C4-2B (cell line): ENCODE measurements at regions not wholly inside any gene's neighbourhood (a gene's known extent, or its start where the extent isn't known, plus 50 kb on each side); places are given as distances from the start of the nearest gene placed in this dataset.
A peak's percentile ranks its signal among the peaks of the same experiment; 100 is the strongest.

ENCODE experiments used
- H3K27ac ChIP-seq: fragments of 450-650 bp; 2 replicates; pipeline ENCODE4 v1.5.1; 2017
- ZFX ChIP-seq: fragments of 450-650 bp; IDR thresholded peaks from 2 replicates; pipeline ENCODE4 v1.6.1; 2017
- TF ChIP-seq, protein P1 (sequence below): fragments of 450-650 bp; conservative IDR thresholded peaks from 2 replicates; pipeline ENCODE4 v1.5.1; 2017; ENCODE audit warnings: mild to moderate bottlenecking

DNA sequence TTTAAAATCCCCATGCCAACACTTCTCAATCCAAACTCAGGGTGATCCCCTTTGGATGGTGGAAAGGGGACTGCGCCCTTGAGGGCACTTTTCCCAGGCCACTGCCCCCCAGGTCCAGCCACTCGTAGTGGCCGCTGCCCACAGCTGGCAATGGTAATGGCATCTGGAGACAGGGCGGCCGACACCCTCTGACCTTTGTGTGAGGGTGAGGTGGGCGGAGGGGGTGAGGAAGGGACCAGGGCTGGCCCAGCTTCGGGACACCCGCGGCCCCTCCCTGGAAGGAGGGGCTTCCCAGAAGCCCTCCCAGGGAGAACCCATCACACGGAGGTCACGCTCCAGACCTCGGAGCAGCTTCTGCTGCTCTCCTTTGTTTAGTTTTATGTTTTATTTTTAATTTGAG, 289.7 kb downstream of the FOXL1 start:
- H3K27ac ChIP-seq = no peak overlapping the region
- TF ChIP-seq ZFX = no peak
- TF ChIP-seq, protein P1, sequence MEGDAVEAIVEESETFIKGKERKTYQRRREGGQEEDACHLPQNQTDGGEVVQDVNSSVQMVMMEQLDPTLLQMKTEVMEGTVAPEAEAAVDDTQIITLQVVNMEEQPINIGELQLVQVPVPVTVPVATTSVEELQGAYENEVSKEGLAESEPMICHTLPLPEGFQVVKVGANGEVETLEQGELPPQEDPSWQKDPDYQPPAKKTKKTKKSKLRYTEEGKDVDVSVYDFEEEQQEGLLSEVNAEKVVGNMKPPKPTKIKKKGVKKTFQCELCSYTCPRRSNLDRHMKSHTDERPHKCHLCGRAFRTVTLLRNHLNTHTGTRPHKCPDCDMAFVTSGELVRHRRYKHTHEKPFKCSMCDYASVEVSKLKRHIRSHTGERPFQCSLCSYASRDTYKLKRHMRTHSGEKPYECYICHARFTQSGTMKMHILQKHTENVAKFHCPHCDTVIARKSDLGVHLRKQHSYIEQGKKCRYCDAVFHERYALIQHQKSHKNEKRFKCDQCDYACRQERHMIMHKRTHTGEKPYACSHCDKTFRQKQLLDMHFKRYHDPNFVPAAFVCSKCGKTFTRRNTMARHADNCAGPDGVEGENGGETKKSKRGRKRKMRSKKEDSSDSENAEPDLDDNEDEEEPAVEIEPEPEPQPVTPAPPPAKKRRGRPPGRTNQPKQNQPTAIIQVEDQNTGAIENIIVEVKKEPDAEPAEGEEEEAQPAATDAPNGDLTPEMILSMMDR = no peak

DNA sequence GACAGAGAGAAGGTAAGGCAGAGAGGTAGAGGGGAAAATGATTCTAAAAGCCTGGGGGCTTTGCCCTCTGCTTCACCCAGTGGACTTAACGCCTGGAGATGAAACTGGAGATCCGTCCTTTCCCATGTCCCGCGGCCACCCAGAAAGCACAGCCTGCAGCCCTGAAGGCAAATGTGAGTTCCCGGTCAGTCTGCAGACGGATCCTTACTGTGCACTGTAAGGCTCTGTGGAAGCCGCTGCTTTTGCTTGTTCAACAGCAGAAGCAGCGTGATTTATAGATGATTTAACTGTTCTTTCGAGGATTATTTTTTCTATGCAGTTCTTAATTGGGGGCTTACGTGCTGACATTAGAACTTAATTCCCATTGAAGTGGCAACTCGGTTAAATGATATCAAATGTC, 290.4 kb downstream of the FOXL1 start:
- no peak for TF ChIP-seq ZFX
- TF ChIP-seq, protein P1 = no peak
- peak overlapping the region; percentile 68 for H3K27ac ChIP-seq

DNA sequence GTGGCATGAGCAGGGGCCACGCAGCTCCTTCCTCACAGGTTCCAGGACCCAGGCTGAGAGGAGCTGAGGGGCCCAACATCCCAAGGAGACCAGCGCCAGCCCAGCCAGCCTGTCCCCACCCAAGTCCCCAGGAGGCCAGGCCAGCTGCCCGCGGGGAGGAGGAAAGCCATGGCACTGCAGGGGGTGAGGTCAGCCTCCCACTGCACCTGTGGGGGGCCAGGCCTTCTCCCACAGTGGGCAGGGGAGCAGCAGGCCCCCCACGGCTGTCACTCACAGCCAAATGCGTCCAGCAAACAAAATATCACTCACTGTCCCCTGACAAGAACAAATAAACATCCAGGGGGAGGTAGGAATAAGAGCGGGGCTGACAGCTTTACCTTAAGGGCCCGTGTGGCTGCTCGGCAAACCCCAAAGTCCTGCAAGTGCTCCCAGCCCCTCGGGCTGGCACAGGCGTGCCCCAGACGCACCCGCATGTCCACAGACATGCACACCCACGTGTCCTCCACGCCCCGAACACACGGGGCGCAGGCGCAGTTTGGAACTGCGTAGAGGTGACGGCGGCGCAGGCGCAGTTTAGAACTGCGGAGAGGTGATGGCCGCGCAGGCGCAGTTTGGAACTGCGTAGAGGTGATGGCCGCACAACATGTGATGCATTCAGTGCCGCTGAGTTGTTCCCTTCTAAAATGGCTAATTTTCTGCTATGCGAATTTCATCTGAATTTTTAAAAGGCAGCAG, 291.1 kb downstream of the FOXL1 start:
- no peak for TF ChIP-seq ZFX
- TF ChIP-seq, protein P1 = no peak
- peak overlapping the region; percentile 68 for H3K27ac ChIP-seq

DNA sequence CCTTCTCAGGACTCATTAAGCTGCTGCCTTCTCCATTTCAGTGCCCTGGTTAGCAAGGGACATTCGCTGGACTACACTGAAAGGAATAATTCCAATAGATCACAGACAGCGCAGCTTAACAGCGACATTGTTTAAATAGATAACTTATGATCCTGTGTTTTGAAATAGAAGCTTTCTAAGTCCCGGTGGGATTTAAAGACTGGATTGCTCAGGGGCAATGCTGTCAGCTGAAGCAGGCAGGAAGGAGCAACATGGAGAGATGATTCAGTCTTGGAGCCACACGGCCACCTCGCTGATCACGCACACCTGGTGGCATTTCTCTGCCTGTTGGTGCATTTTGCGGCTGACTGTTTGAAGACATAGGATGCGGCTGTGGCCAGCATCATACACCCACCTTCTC, 292.0 kb downstream of the FOXL1 start:
- TF ChIP-seq ZFX = no peak
- TF ChIP-seq, protein P1 = no peak
- 0 out of 2 replicates have a peak overlapping the region, but pooled peaks have one; percentile 68 for H3K27ac ChIP-seq

DNA sequence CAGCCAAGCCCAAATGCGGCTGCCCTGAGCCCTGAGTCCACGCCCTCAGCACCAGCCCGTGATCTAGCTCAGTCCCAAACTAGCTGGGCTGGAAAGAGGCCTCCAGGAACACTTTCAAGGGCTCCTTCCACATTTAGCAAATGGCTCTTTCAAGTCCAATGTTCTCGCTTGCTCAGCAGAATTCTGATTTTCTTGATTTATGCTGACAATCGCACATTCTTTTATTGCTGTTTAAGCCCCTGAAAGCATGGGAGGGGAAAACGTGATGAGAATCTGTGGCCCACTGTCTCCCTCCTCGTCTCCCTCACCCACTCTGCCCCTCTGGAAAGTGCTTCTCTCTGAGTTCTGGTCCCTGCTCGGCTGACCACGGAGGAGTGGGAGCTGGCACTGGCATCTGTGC, 293.8 kb downstream of the FOXL1 start:
- TF ChIP-seq, protein P1 = no peak
- no peak for TF ChIP-seq ZFX
- H3K27ac ChIP-seq = no peak overlapping the region

DNA sequence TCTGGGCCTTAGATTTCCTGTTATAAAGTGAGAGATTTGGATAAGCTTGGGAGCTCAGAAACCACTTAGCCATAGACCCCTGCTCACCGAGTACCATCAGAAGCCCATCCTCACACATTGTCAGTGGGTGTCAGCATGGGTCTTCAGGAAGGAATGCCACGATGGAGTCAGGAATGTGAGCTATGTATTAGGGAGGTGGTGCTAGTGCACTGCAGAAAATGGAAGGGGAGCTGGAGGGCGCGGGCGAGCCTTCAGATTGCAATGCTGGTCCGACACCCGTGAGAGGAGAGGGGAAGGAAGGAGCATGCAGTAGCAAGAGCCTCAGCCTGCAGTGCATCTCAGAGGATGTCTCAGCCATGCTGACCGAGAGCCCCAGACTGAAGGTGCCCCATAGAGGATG, 294.5 kb downstream of the FOXL1 start:
- TF ChIP-seq, protein P1 = no peak
- no peak overlapping the region for H3K27ac ChIP-seq

DNA sequence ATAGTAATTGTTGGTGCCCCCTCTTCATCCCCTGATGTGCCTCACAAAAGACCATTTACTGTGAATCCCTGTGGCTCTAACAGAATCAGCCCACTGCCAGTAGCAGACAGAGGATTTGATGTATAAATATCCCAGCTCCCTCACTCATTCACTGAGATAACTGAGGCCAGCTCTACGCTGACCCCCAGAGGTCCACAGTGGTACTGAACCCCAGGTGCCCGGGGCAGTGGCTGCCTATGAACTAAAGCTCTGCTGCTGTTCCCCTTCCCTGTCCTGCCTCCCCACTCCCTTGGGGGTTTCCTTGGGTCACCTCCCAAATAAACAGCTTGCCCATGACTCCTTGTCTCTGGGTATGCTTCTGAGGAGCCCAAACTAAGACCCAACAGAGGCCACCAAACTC, 295.8 kb downstream of the FOXL1 start:
- TF ChIP-seq ZFX = no peak
- TF ChIP-seq, protein P1 = peak; percentile 85

More for the DNA sequence above, 295.8 kb downstream of the FOXL1 start:
- H3K27ac ChIP-seq = no peak overlapping the region
